HG02973 (cell line): ENCODE measurements at regions not wholly inside any gene's neighbourhood (a gene's known extent, or its start where the extent isn't known, plus 50 kb on each side); places are given as distances from the start of the nearest gene placed in this dataset.

Source experiments
- ATAC-seq: cut with Tn5 transposase; IDR thresholded peaks from one replicate; pipeline ENCODE4 v1.9.1; 2021; ENCODE audit warnings: moderate library complexity; ENCODE audit not compliant: unreplicated experiment

DNA sequence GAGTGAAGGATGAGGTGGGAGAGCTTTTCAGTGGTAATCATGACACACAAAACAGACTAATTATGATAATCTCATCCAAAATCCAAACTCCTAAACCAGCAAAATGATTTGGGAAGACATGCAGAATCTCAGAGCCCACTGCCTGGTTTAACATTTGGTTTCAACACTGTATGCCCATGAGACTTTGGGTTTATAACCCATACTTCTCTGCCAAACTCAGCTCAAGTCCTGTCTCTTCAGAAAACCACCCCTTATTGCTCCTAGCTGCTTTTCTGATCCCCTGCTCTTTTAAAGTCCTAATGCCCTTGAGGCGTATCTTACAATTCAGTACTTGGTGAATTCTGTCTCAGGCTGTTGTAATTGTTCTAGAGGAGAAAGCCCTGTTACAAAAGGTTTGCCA, 593.0 kb upstream of the ID2 start:
- ATAC-seq, result no peak

DNA sequence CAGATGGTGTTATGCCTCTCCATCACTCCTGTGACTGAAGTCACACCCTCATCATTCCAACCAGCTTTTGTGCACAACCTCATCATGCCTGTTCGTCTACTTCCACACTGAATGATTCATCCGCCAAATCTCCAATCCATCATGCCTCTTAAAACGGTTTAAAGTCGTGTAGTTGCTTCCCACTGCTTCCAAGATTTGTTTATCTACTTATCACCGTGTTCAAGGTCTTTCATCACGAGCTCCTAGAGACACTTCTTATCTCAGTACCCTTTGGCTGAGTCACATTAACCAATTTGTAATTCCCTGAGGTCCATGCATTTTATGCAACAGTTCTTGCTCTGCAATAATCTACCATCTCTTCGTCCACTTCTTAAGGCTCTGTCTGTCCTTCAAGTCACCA, 592.3 kb upstream of the ID2 start:
- ATAC-seq, result no peak

GRCh38 chr2:8090748-8091700, 590.8 kb upstream of the ID2 start:
- ATAC-seq, result peak; percentile 66

DNA sequence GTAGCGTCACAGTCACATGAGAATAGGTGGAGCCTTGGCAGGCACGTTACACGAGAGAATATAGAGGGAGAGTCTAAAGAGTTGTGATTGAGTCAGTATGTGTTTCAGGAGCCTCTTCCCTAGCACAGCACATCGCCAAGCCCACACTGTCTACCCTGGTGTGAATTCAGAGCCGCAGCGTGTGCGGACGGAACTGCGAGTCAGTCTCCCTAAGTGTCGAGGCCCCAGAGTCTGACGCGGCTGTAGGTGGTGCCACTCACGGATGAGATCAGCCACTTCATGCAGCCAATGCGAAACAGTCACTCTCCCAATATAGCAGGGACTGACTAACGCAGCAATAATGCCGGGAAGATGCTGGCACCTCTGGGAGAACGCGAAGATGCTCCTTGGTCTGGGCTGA, 587.3 kb upstream of the ID2 start:
- no peak for ATAC-seq

DNA sequence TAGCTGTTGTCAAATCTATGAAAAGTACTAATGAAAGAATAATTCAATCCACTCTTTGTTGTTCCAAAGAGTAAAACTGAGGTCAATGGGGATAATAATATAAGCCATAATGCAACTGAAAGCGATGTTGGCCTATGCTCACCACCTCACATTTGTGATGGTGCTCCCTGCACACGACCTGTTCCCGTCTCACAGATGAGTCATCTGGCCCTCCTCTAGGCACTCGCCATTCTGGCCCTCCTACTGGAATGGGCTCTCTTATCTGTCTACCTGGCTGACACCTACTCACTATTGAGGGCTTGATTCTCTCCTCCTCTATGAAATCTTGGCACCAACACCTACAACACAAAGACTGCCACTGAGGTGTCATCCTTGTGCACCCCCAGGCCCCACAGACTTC, 585.9 kb upstream of the ID2 start:
- no peak for ATAC-seq

GRCh38 chr2:8096484-8096883, 585.4 kb upstream of the ID2 start:
- no peak for ATAC-seq

DNA sequence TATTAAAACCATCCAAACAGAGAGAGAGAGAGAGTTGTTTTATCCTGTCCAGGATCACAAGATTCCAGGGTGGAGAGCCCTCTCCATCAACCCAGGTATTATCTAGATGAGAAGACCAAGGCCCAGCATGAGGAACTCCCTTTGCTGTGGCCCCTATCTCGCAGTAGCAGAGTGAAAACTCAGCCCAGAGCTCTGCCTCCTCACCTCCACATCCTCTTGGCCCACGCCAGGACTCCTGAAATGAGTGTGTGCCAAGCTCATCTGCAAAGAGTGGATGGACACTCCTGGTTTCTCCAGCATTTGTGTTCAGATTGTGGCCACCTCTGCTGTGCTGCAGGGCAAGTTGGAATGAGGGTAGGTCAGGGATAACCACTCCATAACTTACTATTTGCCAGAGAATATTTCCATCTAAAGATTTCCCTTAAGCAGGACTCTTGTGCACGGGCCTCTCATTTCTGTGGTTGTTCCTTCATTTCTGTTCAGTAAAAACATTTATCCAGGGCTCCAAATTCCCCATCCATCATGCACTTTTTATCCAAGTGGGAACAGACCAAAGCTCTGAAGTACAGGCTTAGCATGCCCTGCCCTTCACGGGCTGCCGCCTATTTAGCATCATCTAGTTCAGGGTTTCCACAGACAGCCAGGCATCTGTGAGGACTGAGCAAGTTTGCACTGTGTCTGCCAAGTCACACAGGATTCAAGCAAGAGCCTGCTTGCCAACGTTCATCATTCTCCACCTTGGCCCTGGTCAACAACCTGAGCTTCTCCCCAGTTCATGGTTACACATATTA, 583.2 kb upstream of the ID2 start:
- no peak for ATAC-seq

DNA sequence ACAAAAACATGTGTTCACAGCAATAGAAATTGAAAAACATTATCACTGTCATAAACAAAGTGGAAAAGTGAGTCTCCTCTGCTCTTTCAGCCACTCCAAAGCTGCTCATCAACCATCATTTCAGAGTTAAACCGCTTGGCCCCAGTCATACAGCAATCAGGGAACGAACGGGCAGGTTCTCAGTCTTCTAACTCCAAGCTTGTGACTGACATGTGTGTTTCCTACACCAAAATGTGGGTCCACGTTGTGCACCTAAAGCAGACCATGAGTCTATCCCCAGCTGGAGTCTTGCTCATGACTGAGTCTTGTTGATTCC, 582.6 kb upstream of the ID2 start:
- no peak for ATAC-seq

DNA sequence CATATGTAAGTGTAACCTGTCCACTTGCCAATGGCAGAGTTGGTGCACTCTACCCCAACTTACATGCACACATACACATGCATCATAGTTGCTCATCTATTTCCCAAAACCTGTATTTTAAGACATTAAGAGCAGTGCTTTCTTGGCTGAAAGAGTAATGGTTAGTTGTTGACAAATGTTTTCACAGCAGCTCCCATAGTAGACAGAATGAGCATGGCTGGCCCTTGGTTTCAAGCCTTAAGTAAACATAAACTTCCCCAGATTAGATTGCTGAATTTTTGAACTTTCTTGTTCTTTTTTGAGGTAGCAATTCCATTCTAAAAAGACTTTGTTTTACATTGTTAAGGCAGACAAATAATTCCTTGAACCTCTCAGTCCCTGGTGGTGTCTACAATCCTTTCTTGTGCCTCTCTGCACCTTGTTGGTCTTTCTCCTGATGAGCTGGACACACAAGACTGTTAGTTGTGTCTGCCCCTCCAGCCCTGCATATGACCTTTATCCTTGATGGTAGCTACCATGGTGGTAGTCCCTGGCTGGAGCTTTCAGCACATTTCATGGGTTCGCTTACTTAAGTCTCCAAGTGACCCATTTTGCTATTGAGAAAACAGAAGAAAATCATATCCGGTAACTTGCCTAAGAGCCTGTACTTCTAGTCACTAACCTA, 580.1 kb upstream of the ID2 start:
- no peak for ATAC-seq

- no peak for ATAC-seq
Observed at GRCh38 chr2:8102470-8102869, 579.4 kb upstream of the ID2 start.

- no peak for ATAC-seq
Observed at GRCh38 chr2:8103085-8103708, 578.7 kb upstream of the ID2 start.

DNA sequence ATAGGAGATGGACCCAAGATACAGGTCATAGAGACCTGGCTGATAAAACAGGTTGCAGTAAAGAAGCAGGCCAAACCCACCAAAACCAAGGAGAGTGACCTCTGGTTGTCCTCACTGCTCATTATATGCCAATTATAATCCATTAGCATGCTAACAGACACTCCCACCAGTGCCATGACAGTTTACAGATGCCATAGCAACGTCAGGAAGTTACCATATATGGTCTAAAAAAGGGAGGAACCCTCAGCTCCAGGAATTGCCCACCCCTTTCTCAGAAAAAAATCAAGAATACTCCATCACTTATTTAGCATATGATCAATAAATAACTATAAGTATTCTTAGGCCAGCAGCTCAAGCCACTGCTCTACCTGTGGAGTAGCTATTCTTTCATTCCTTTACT, 574.7 kb upstream of the ID2 start:
- no peak for ATAC-seq

DNA sequence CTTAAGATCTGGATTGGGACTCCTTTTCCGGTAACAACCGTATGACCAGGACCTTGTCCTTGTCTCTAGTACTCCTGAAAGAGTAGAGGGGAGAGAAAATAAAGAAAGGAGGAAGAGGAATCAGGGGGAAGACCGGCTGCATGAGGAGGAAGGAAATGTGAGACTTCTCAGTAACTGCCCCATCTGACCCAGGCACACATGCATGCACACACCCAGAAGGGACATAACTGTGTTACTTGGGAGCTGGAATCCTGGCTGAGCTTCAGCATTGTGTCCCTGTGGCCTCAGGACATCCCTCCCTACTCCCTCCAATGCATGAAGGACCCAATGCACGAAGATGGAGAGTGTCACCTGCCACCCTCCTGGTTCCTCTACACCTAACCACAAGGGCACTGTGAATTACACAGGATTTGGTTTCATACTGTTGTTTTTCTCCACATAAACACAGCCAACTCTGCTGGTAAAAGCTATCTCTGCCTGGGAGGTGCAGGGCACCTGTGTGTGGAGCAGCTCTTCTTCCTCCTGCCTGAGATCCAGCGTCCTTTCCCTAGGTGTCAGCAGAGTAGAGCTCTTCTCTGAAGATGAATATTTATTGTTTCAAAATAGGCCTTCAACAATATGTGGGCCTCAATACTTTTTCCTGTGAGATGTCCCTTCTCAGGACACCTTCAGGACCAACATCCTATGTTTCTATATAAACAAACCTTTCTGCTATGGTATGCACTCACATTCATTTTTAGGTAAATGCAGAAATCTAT, 574.1 kb upstream of the ID2 start:
- ATAC-seq, result no peak

- no peak for ATAC-seq
Observed at GRCh38 chr2:8110716-8111115, 571.1 kb upstream of the ID2 start.

DNA sequence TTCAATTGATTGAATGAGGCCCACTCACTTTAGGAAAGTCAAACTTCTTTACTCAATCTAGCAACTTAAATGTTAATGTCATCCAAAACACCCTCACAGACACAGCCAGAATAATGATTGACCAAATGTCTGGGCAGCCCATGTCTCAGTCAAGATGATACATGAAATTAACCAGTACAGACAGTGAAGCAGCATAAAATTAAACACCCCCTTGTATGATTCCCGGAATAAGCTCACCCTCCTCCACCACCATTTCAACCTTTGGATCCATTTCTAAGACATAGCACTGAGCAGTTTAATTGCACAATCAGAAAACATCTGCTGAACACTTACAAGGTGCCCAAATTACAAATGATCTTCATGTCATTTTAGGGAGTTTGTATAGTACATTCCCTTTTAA, 570.7 kb upstream of the ID2 start:
- no peak for ATAC-seq

GRCh38 chr2:8115456-8115855, 566.4 kb upstream of the ID2 start:
- ATAC-seq, result no peak

- ATAC-seq, result no peak
Observed at GRCh38 chr2:8115966-8116365, 565.9 kb upstream of the ID2 start.

GRCh38 chr2:8116661-8117060, 565.2 kb upstream of the ID2 start:
- ATAC-seq, result peak; percentile 99

DNA sequence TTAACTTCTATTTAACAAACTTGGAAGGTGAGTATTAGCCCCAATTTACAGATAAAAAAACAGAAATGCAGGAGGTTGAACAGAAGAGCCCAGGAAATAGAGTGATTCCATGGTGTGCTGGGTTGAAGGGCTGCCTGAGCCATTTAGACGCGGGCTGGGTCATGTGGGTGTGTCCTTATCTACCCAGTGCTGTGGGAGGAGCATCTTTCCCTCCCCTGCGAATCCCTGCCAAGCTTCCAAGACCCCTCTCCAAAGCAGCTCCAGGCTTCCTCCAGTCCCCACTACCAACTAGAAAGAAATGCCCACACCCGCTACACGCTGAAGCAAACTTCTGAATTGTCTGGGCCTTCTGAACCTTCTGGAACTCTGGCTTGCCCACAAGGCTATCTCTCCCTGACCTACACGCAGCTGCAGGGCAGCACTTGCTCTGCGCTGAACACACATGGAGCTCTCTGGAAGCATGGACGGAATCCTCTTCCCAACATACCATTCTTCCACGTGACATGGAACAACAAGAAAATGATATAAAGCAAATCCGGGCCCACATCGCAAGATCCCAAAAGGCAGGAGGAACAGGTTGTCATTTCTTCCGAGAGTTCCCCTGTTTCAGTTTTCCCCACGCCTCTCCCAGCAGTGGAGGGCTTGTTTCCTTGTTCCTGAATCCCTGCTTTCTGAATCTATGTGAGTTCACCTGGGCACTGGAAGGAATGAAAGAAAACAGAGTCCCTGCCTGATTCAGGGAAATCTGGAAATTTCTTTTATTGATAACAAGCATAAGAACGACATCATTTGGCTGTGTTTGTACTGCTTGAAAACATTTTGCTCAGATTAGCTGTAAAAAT, 562.7 kb upstream of the ID2 start:
- ATAC-seq, result no peak
